Naive thymus-derived CD4-positive, alpha-beta T cell (primary cell): ENCODE measurements at regions not wholly inside any gene's neighbourhood (a gene's known extent, or its start where the extent isn't known, plus 50 kb on each side); places are given as distances from the start of the nearest gene placed in this dataset.

ENCODE experiments used
- ATAC-seq: fragments of 150-1000 bp; cut with Tn5 transposase; 2 replicates; pipeline ENCODE4 v1.10.0; 2021; ENCODE audit warnings: mild to moderate bottlenecking, moderate library complexity
- CTCF ChIA-PET: fragments of 350-600 bp; sonication (Branson Sonifier 250); formaldehyde crosslinking; loops from one replicate; lab custom pipeline; 2021; ENCODE audit warnings: antibody characterized with exemption; lab: Charles Lee
- POLR2A ChIA-PET: fragments of 350-600 bp; sonication (Branson Sonifier 250); formaldehyde crosslinking; loops from one replicate; lab custom pipeline; 2021; ENCODE audit warnings: antibody characterized with exemption, inconsistent platforms; lab: Charles Lee
- DNase-seq, 9 donors: peaks; one replicate each; pipeline versions ENCODE4 v3.0.0 to v3.0.0-alpha.2; 2020 to 2022; ENCODE audit warnings: mixed read lengths in 1 of 9
- H3K27ac ChIP-seq: one replicate; pipeline ENCODE4 v1.7.0; 2013; ENCODE audit warnings: mild to moderate bottlenecking, low read depth, low read length, moderate library complexity
- H3K27me3 ChIP-seq, 2 donors: one replicate each; pipeline ENCODE4 v1.7.0; 2013; ENCODE audit warnings: low read length in 2 of 2, mild to moderate bottlenecking in 2 of 2, moderate library complexity in 2 of 2; ENCODE audit not compliant: control insufficient read depth in 2 of 2, insufficient read depth in 2 of 2
- H3K36me3 ChIP-seq, 3 experiments: 1 replicate in 2 of 3; 2 replicates in 1 of 3; pipeline ENCODE4 v1.7.0; 2013; ENCODE audit warnings: low read length in 3 of 3, mild to moderate bottlenecking in 3 of 3, moderate library complexity in 1 of 3; ENCODE audit not compliant: insufficient read depth in 3 of 3, control insufficient read depth in 2 of 3
- H3K4me1 ChIP-seq, 2 donors: one replicate each; pipeline ENCODE4 v1.7.0; 2013; ENCODE audit warnings: low read length in 2 of 2, mild to moderate bottlenecking in 2 of 2, moderate library complexity in 1 of 2; ENCODE audit not compliant: control insufficient read depth in 2 of 2, insufficient read depth in 2 of 2
- H3K4me3 ChIP-seq: 2 replicates; pipeline ENCODE4 v1.7.0; 2013; ENCODE audit warnings: mild to moderate bottlenecking, low read length
- H3K9me3 ChIP-seq, 3 experiments: 1 replicate in 2 of 3; 2 replicates in 1 of 3; pipeline ENCODE4 v1.7.0; 2013; ENCODE audit warnings: low read length in 3 of 3; ENCODE audit not compliant: control insufficient read depth in 2 of 3
- H3K27ac Mint-ChIP-seq, 9 donors: one replicate each; pipeline ENCODE4 v1.8.0; 2020 to 2022; ENCODE audit warnings: mixed read lengths in 9 of 9, mild to moderate bottlenecking in 8 of 9, moderate library complexity in 5 of 9, inconsistent platforms in 2 of 9
- H3K27me3 Mint-ChIP-seq, 5 donors: one replicate each; pipeline ENCODE4 v1.8.0; 2021 to 2022; ENCODE audit warnings: mixed read lengths in 5 of 5, mild to moderate bottlenecking in 1 of 5
- H3K36me3 Mint-ChIP-seq, 5 donors: one replicate each; pipeline ENCODE4 v1.8.0; 2020 to 2022; ENCODE audit warnings: mixed read lengths in 5 of 5, mild to moderate bottlenecking in 3 of 5, inconsistent platforms in 1 of 5
- H3K4me1 Mint-ChIP-seq, 7 donors: one replicate each; pipeline ENCODE4 v1.8.0; 2020 to 2022; ENCODE audit warnings: mixed read lengths in 7 of 7, mild to moderate bottlenecking in 3 of 7, inconsistent platforms in 1 of 7
- H3K4me3 Mint-ChIP-seq, 10 donors: one replicate each; pipeline ENCODE4 v1.8.0; 2020 to 2022; ENCODE audit warnings: mild to moderate bottlenecking in 10 of 10, mixed read lengths in 10 of 10, moderate library complexity in 6 of 10, inconsistent platforms in 2 of 10
- H3K9me3 Mint-ChIP-seq, 11 donors: one replicate each; pipeline ENCODE4 v1.8.0; 2020 to 2022; ENCODE audit warnings: mixed read lengths in 11 of 11, mild to moderate bottlenecking in 4 of 11, inconsistent platforms in 1 of 11, moderate library complexity in 1 of 11
- intact Hi-C, 2 donors: fragments of 100-400 bp; cut with micrococcal nuclease; formaldehyde crosslinking; loops; one replicate each; pipeline ENCODE4 v1.15.1; 2023

- H3K27me3 Mint-ChIP-seq = peaks cover 0 to 3% (median 0%) of the 10 kb centered on the region in 5 donors
- Histone ChIP-seq H3K27ac (no peak overlapping the region), H3K4me1 (no peaks in the 10 kb centered on the region), H3K4me3 (no peak overlapping the region), H3K9me3 (peaks cover 0 to 6% (median 0%) of the 10 kb centered on the region in 3 experiments), H3K27me3 (no peaks in the 10 kb centered on the region), H3K36me3 (no peaks in the 10 kb centered on the region)
- H3K27ac Mint-ChIP-seq = no peak overlapping the region
- POLR2A ChIA-PET = interaction anchor here (0.7 kb wide), 1 partner anchor 104 kb away, joined by 3 read pairs; no protein-coding TSS in a partner anchor
- peaks cover 9 to 56% (median 37%) of the 10 kb centered on the region in 5 donors for H3K36me3 Mint-ChIP-seq
- peaks cover 0 to 3% (median 0%) of the 10 kb centered on the region in 7 donors for H3K4me1 Mint-ChIP-seq
- CTCF ChIA-PET = interaction anchor here (0.5 to 0.7 kb wide), 2 partner anchors 14 to 106 kb away, joined by 3 to 4 read pairs; no protein-coding TSS in a partner anchor
- no peak overlapping the region for H3K4me3 Mint-ChIP-seq
- no peak for DNase-seq
- ATAC-seq = no peak
- peaks cover 9 to 38% (median 16%) of the 10 kb centered on the region in 11 donors for H3K9me3 Mint-ChIP-seq
- intact Hi-C loops = no loop called here
Observed at GRCh38 chr21:29396951-29397455, 98.3 kb downstream of the BACH1 start.

- no peak overlapping the region for H3K4me3 Mint-ChIP-seq
- CTCF ChIA-PET = no interaction called here
- Histone ChIP-seq H3K4me3 (no peak overlapping the region), H3K9me3 (peaks cover 0 to 6% (median 0%) of the 10 kb centered on the region in 3 experiments), H3K4me1 (no peaks in the 10 kb centered on the region), H3K27ac (no peak overlapping the region), H3K27me3 (no peaks in the 10 kb centered on the region), H3K36me3 (no peaks in the 10 kb centered on the region)
- H3K4me1 Mint-ChIP-seq = peaks cover 0 to 12% (median 4%) of the 10 kb centered on the region in 7 donors
- POLR2A ChIA-PET = no interaction called here
- peaks cover 9 to 26% (median 19%) of the 10 kb centered on the region in 11 donors for H3K9me3 Mint-ChIP-seq
- intact Hi-C loops = loop anchor here in 1 of 2 donors (5.0 kb wide), 1 partner anchor 44 kb away; no protein-coding TSS in a partner anchor
- DNase-seq (no peak), ATAC-seq (no peak)
- peaks cover 14 to 33% (median 26%) of the 10 kb centered on the region in 5 donors for H3K36me3 Mint-ChIP-seq
- H3K27me3 Mint-ChIP-seq = peaks cover 0 to 3% (median 0%) of the 10 kb centered on the region in 5 donors
- H3K27ac Mint-ChIP-seq = no peak overlapping the region
Observed at GRCh38 chr21:29403301-29403700, 104.6 kb downstream of the BACH1 start.

GRCh38 chr21:29403922-29404538 lies 105.3 kb downstream of the BACH1 start:
- H3K4me1 Mint-ChIP-seq = peaks cover 0 to 12% (median 4%) of the 10 kb centered on the region in 7 donors
- POLR2A ChIA-PET = no interaction called here
- H3K27ac ChIP-seq = no peak overlapping the region
- no peak overlapping the region for H3K27ac Mint-ChIP-seq
- ATAC-seq = peak; percentile 20
- no peaks in the 10 kb centered on the region for H3K36me3 ChIP-seq
- no peaks in the 10 kb centered on the region for H3K27me3 ChIP-seq
- intact Hi-C loops = loop anchor here in 1 of 2 donors (5.0 kb wide), 1 partner anchor 43 kb away; no protein-coding TSS in a partner anchor
- peaks cover 9 to 20% (median 13%) of the 10 kb centered on the region in 11 donors for H3K9me3 Mint-ChIP-seq
- CTCF ChIA-PET = interaction anchor here (0.6 kb wide), 1 partner anchor 135 kb away, joined by 4 read pairs; no protein-coding TSS in a partner anchor
- DNase-seq = no peak
- H3K4me3 Mint-ChIP-seq = no peak overlapping the region
- peaks cover 0 to 6% (median 0%) of the 10 kb centered on the region in 3 experiments for H3K9me3 ChIP-seq
- H3K27me3 Mint-ChIP-seq = peaks cover 0 to 3% (median 0%) of the 10 kb centered on the region in 5 donors
- no peak overlapping the region for H3K4me3 ChIP-seq
- H3K4me1 ChIP-seq = no peaks in the 10 kb centered on the region
- peaks cover 9 to 26% (median 19%) of the 10 kb centered on the region in 5 donors for H3K36me3 Mint-ChIP-seq

GRCh38 chr21:29405503-29406122 lies 106.9 kb downstream of the BACH1 start:
- Mint-ChIP-seq H3K36me3 (peaks cover under 1 to 10% (median 4%) of the 10 kb centered on the region in 5 donors), H3K4me3 (no peak overlapping the region), H3K4me1 (peaks cover 0 to 12% (median 4%) of the 10 kb centered on the region in 7 donors), H3K9me3 (peaks cover 0 to 5% (median 3%) of the 10 kb centered on the region in 11 donors), H3K27me3 (peaks cover 0 to 2% (median 0%) of the 10 kb centered on the region in 5 donors), H3K27ac (no peak overlapping the region)
- intact Hi-C loops = no loop called here
- DNase-seq (no peak), ATAC-seq (no peak)
- Histone ChIP-seq H3K27ac (no peak overlapping the region), H3K9me3 (no peaks in the 10 kb centered on the region), H3K4me1 (no peaks in the 10 kb centered on the region), H3K27me3 (no peaks in the 10 kb centered on the region), H3K4me3 (no peak overlapping the region), H3K36me3 (no peaks in the 10 kb centered on the region)
- ChIA-PET POLR2A (no interaction called here), CTCF (no interaction called here)

- H3K9me3 ChIP-seq = no peaks in the 10 kb centered on the region
- Mint-ChIP-seq H3K27ac (no peak overlapping the region), H3K36me3 (peaks cover 0 to 6% (median 4%) of the 10 kb centered on the region in 5 donors), H3K27me3 (no peaks in the 10 kb centered on the region), H3K9me3 (peaks cover 0 to 5% (median 0%) of the 10 kb centered on the region in 11 donors), H3K4me3 (no peak overlapping the region), H3K4me1 (peaks cover 0 to 12% (median 4%) of the 10 kb centered on the region in 7 donors)
- intact Hi-C loops = no loop called here
- ChIA-PET POLR2A (no interaction called here), CTCF (no interaction called here)
- no peak overlapping the region for H3K27ac ChIP-seq
- no peaks in the 10 kb centered on the region for H3K36me3 ChIP-seq
- no peaks in the 10 kb centered on the region for H3K27me3 ChIP-seq
- no peak for DNase-seq
- ATAC-seq = no peak
- H3K4me1 ChIP-seq = no peaks in the 10 kb centered on the region
- no peak overlapping the region for H3K4me3 ChIP-seq
Observed at GRCh38 chr21:29406385-29406784, 107.7 kb downstream of the BACH1 start.

GRCh38 chr21:29407571-29407970 lies 108.8 kb downstream of the BACH1 start:
- no peak overlapping the region for H3K27ac ChIP-seq
- H3K27me3 Mint-ChIP-seq = no peaks in the 10 kb centered on the region
- intact Hi-C loops = no loop called here
- no peaks in the 10 kb centered on the region for H3K36me3 ChIP-seq
- CTCF ChIA-PET = no interaction called here
- peaks cover 0 to 8% (median 4%) of the 10 kb centered on the region in 5 donors for H3K36me3 Mint-ChIP-seq
- H3K9me3 ChIP-seq = no peaks in the 10 kb centered on the region
- POLR2A ChIA-PET = no interaction called here
- DNase-seq = no peak
- H3K9me3 Mint-ChIP-seq = peaks cover 0 to 5% (median 0%) of the 10 kb centered on the region in 11 donors
- no peak overlapping the region for H3K4me3 Mint-ChIP-seq
- peak overlapping the region in 1 of 9 donors; percentile 45 for H3K27ac Mint-ChIP-seq
- no peak for ATAC-seq
- H3K4me1 ChIP-seq = no peaks in the 10 kb centered on the region
- peaks cover 0 to 12% (median 4%) of the 10 kb centered on the region in 7 donors for H3K4me1 Mint-ChIP-seq
- H3K27me3 ChIP-seq = no peaks in the 10 kb centered on the region
- no peak overlapping the region for H3K4me3 ChIP-seq
